Ectodermal cell (in vitro differentiated cells): ENCODE measurements at regions not wholly inside any gene's neighbourhood (a gene's known extent, or its start where the extent isn't known, plus 50 kb on each side); places are given as distances from the start of the nearest gene placed in this dataset.

Source experiments
- H3K27ac ChIP-seq: 2 replicates; pipeline ENCODE4 v1.7.0; 2013; ENCODE audit warnings: mild to moderate bottlenecking, low read depth, low read length; ENCODE audit not compliant: insufficient read depth, poor library complexity, severe bottlenecking
- H3K27me3 ChIP-seq: 2 replicates; pipeline ENCODE4 v1.7.0; 2013; ENCODE audit warnings: mild to moderate bottlenecking, low read length; ENCODE audit not compliant: insufficient read depth, control insufficient read depth, poor library complexity, severe bottlenecking
- H3K36me3 ChIP-seq: one replicate; pipeline ENCODE4 v1.7.0; 2013; ENCODE audit warnings: low read length; ENCODE audit not compliant: control insufficient read depth, insufficient read depth
- H3K4me1 ChIP-seq: one replicate; pipeline ENCODE4 v1.7.0; 2013; ENCODE audit warnings: low read length; ENCODE audit not compliant: control insufficient read depth, insufficient read depth
- H3K4me3 ChIP-seq: 2 replicates; pipeline ENCODE4 v1.7.0; 2013; ENCODE audit warnings: low read depth, low read length, control low read depth; ENCODE audit not compliant: insufficient read depth
- H3K9me3 ChIP-seq: 2 replicates; pipeline ENCODE4 v1.7.0; 2013; ENCODE audit warnings: mild to moderate bottlenecking, low read length, moderate library complexity; ENCODE audit not compliant: control insufficient read depth
- WGBS, 2 experiments: methylation state at CpG; one replicate each; pipeline ENCODE4 v1.1.7; 2013; ENCODE audit warnings: missing lambda C conversion rate in 2 of 2; 5-methylcytosine and 5-hydroxymethylcytosine counted together

GRCh38 chr15:62765916-62766315 lies 276.6 kb upstream of the TPM1 start:
- H3K27ac ChIP-seq: no peak overlapping the region
- 92 to 96% methylated on average over 4 of the region's 4 CpGs for WGBS, 2 experiments

GRCh38 chr15:62766599-62766998 lies 275.9 kb upstream of the TPM1 start:
- Histone ChIP-seq H3K4me1 (no peaks in the 10 kb centered on the region), H3K4me3 (no peak overlapping the region), H3K9me3 (no peaks in the 10 kb centered on the region), H3K27me3 (no peaks in the 10 kb centered on the region), H3K36me3 (no peaks in the 10 kb centered on the region), H3K27ac (no peak overlapping the region)
- WGBS, 2 experiments: 95 to 97% methylated on average over 4 of the region's 4 CpGs

More at GRCh38 chr15:62765916-62766315, 276.6 kb upstream of the TPM1 start:
- no peaks in the 10 kb centered on the region for H3K27me3 ChIP-seq
- H3K4me1 ChIP-seq: no peaks in the 10 kb centered on the region
- no peaks in the 10 kb centered on the region for H3K9me3 ChIP-seq
- no peak overlapping the region for H3K4me3 ChIP-seq
- H3K36me3 ChIP-seq: no peaks in the 10 kb centered on the region

GRCh38 chr15:62769604-62770003 lies 272.9 kb upstream of the TPM1 start:
- Histone ChIP-seq H3K9me3 (no peaks in the 10 kb centered on the region), H3K4me1 (no peaks in the 10 kb centered on the region), H3K27ac (no peak overlapping the region), H3K4me3 (no peak overlapping the region), H3K36me3 (no peaks in the 10 kb centered on the region), H3K27me3 (no peaks in the 10 kb centered on the region)
- 92 to 97% methylated on average over 3 of the region's 3 CpGs for WGBS, 2 experiments

- no peak overlapping the region for H3K4me3 ChIP-seq
- H3K9me3 ChIP-seq: no peaks in the 10 kb centered on the region
- WGBS, 2 experiments: 96% methylated on average over 11 of the region's 11 CpGs
- H3K27me3 ChIP-seq: no peaks in the 10 kb centered on the region
- H3K4me1 ChIP-seq: no peaks in the 10 kb centered on the region
- H3K27ac ChIP-seq: no peak overlapping the region
- no peaks in the 10 kb centered on the region for H3K36me3 ChIP-seq
These were observed 272.4 kb upstream of the TPM1 start for GRCh38 chr15:62770111-62770660.

- Histone ChIP-seq H3K27ac (no peak overlapping the region), H3K4me3 (no peak overlapping the region)
- 87 to 89% methylated on average over 7 of the region's 7 CpGs for WGBS, 2 experiments
These were observed 271.8 kb upstream of the TPM1 start for GRCh38 chr15:62770752-62771151.

GRCh38 chr15:62771234-62771633 lies 271.3 kb upstream of the TPM1 start:
- no peak overlapping the region for H3K27ac ChIP-seq
- no peaks in the 10 kb centered on the region for H3K36me3 ChIP-seq
- WGBS, 2 experiments: 89 to 93% methylated on average over 2 of the region's 2 CpGs
- no peaks in the 10 kb centered on the region for H3K9me3 ChIP-seq
- no peaks in the 10 kb centered on the region for H3K27me3 ChIP-seq
- H3K4me3 ChIP-seq: no peak overlapping the region
- H3K4me1 ChIP-seq: no peaks in the 10 kb centered on the region

More at GRCh38 chr15:62770752-62771151, 271.8 kb upstream of the TPM1 start:
- Histone ChIP-seq H3K27me3 (no peaks in the 10 kb centered on the region), H3K4me1 (no peaks in the 10 kb centered on the region), H3K36me3 (no peaks in the 10 kb centered on the region), H3K9me3 (no peaks in the 10 kb centered on the region)

- H3K27me3 ChIP-seq: no peaks in the 10 kb centered on the region
- H3K4me3 ChIP-seq: no peak overlapping the region
- WGBS, 2 experiments: 93% methylated on average over 11 to 12 of the region's 12 CpGs
- H3K9me3 ChIP-seq: no peaks in the 10 kb centered on the region
- H3K36me3 ChIP-seq: no peaks in the 10 kb centered on the region
- no peaks in the 10 kb centered on the region for H3K4me1 ChIP-seq
- H3K27ac ChIP-seq: no peak overlapping the region
These were observed 269.0 kb upstream of the TPM1 start for GRCh38 chr15:62773369-62774165.

GRCh38 chr15:62775932-62776331 lies 266.6 kb upstream of the TPM1 start:
- no peak overlapping the region for H3K4me3 ChIP-seq
- no peak overlapping the region for H3K27ac ChIP-seq
- H3K4me1 ChIP-seq: no peaks in the 10 kb centered on the region
- no peaks in the 10 kb centered on the region for H3K36me3 ChIP-seq
- H3K9me3 ChIP-seq: no peaks in the 10 kb centered on the region
- no peaks in the 10 kb centered on the region for H3K27me3 ChIP-seq
- 77 to 85% methylated on average over 1 of the region's 1 CpG for WGBS, 2 experiments

GRCh38 chr15:62777671-62778070 lies 264.9 kb upstream of the TPM1 start:
- peaks cover 6% of the 10 kb centered on the region for H3K4me1 ChIP-seq
- no peak overlapping the region for H3K27ac ChIP-seq
- H3K36me3 ChIP-seq: no peaks in the 10 kb centered on the region
- H3K9me3 ChIP-seq: no peaks in the 10 kb centered on the region
- H3K27me3 ChIP-seq: no peaks in the 10 kb centered on the region
- H3K4me3 ChIP-seq: no peak overlapping the region
- 94 to 98% methylated on average over 2 of the region's 2 CpGs for WGBS, 2 experiments

GRCh38 chr15:62779036-62779770 lies 263.3 kb upstream of the TPM1 start:
- Histone ChIP-seq H3K4me1 (peaks cover 14% of the 10 kb centered on the region), H3K36me3 (no peaks in the 10 kb centered on the region), H3K27ac (no peak overlapping the region), H3K27me3 (no peaks in the 10 kb centered on the region), H3K4me3 (no peak overlapping the region), H3K9me3 (no peaks in the 10 kb centered on the region)
- 90 to 91% methylated on average over 8 of the region's 8 CpGs for WGBS, 2 experiments
